HEK293T (cell line): ENCODE measurements at regions not wholly inside any gene's neighbourhood (a gene's known extent, or its start where the extent isn't known, plus 50 kb on each side); places are given as distances from the start of the nearest gene placed in this dataset.

Experiments used
- ARNT ChIP-seq: fragments of 450-650 bp; IDR thresholded peaks from 2 replicates; pipeline ENCODE4 v1.6.1; 2017; ENCODE audit warnings: mild to moderate bottlenecking
- BHLHE40 ChIP-seq: fragments of 450-650 bp; IDR thresholded peaks from 2 replicates; pipeline ENCODE4 v1.6.1; 2016; ENCODE audit warnings: mild to moderate bottlenecking, moderate library complexity, borderline replicate concordance
- CTBP1 ChIP-seq: fragments of 450-650 bp; IDR thresholded peaks from 2 replicates; pipeline ENCODE4 v1.6.1; 2016; ENCODE audit warnings: borderline replicate concordance
- ELF4 ChIP-seq: fragments of 450-650 bp; IDR thresholded peaks from 2 replicates; pipeline ENCODE4 v1.6.1; 2017; ENCODE audit warnings: antibody characterized with exemption
- FOXM1 ChIP-seq: fragments of 450-650 bp; IDR thresholded peaks from 2 replicates; pipeline ENCODE4 v1.6.1; 2017; ENCODE audit warnings: mild to moderate bottlenecking, borderline replicate concordance
- HDGF ChIP-seq: fragments of 450-650 bp; IDR thresholded peaks from 2 replicates; pipeline ENCODE4 v1.6.1; 2017; ENCODE audit warnings: antibody characterized with exemption, borderline replicate concordance
- LEF1 ChIP-seq: fragments of 450-650 bp; IDR thresholded peaks from 2 replicates; pipeline ENCODE4 v1.6.1; 2017; ENCODE audit warnings: mild to moderate bottlenecking, borderline replicate concordance
- NFRKB ChIP-seq: fragments of 450-650 bp; IDR thresholded peaks from 2 replicates; pipeline ENCODE4 v1.6.1; 2016; ENCODE audit warnings: mild to moderate bottlenecking, moderate library complexity
- SP1 ChIP-seq: fragments of 450-650 bp; IDR thresholded peaks from 2 replicates; pipeline ENCODE4 v1.6.1; 2017
- SUZ12 ChIP-seq: fragments of 450-650 bp; IDR thresholded peaks from 2 replicates; pipeline ENCODE4 v1.6.1; 2016; ENCODE audit warnings: mild to moderate bottlenecking
- TARDBP ChIP-seq: fragments of 450-650 bp; IDR thresholded peaks from 2 replicates; pipeline ENCODE4 v1.6.1; 2016
- ZNF384 ChIP-seq: fragments of 450-650 bp; IDR thresholded peaks from 2 replicates; pipeline ENCODE4 v1.6.1; 2016
- TF ChIP-seq, protein P1 (sequence below): fragments of 450-650 bp; IDR thresholded peaks from 2 replicates; pipeline ENCODE4 v1.6.1; 2016

DNA sequence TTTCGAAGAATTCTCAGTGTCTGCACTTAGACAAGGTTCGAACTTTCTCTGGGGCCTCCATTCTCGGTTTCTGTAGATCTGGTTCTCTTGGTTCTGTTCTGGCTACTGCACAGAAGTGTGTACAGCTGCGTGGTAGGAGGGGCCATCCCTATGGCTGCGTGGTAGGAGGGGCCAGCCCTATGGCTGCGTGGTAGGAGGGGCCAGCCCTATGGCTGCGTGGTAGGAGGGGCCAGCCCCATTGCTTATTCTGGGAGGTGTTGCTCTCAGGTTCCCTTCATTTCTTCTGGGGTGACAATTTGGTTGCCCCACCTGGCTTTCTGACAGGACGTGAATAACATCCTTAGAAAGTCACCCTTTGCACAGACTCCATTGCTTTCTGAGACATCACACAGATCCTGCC is 65.2 kb upstream of the CHST15 start:
- TF ChIP-seq, protein P1, sequence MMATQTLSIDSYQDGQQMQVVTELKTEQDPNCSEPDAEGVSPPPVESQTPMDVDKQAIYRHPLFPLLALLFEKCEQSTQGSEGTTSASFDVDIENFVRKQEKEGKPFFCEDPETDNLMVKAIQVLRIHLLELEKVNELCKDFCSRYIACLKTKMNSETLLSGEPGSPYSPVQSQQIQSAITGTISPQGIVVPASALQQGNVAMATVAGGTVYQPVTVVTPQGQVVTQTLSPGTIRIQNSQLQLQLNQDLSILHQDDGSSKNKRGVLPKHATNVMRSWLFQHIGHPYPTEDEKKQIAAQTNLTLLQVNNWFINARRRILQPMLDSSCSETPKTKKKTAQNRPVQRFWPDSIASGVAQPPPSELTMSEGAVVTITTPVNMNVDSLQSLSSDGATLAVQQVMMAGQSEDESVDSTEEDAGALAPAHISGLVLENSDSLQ, result no peak
- no peak for TF ChIP-seq SP1
- no peak for TF ChIP-seq TARDBP
- TF ChIP-seq SUZ12, result no peak
- no peak for TF ChIP-seq CTBP1
- TF ChIP-seq ARNT, result no peak
- no peak for TF ChIP-seq ZNF384
- TF ChIP-seq HDGF, result no peak
- TF ChIP-seq FOXM1, result no peak
- no peak for TF ChIP-seq ELF4
- no peak for TF ChIP-seq BHLHE40
- TF ChIP-seq LEF1, result no peak
- no peak for TF ChIP-seq NFRKB
